Globus pallidus (tissue), 1 donor: ENCODE measurements at regions not wholly inside any gene's neighbourhood (a gene's known extent, or its start where the extent isn't known, plus 50 kb on each side); places are given as distances from the start of the nearest gene placed in this dataset.

Source experiments
- DNase-seq: peaks from one replicate; pipeline ENCODE4 v3.0.0-alpha.2; 2015; ENCODE audit warnings: low spot score

GRCh38 chr6:113505084-113505699 is 352.0 kb upstream of the MARCKS start:
- DNase-seq, result no peak

GRCh38 chr6:113508249-113508648 is 348.9 kb upstream of the MARCKS start:
- DNase-seq, result no peak

GRCh38 chr6:113511100-113511499 is 346.0 kb upstream of the MARCKS start:
- DNase-seq, result no peak

GRCh38 chr6:113512576-113512975 is 344.6 kb upstream of the MARCKS start:
- DNase-seq, result no peak

DNA sequence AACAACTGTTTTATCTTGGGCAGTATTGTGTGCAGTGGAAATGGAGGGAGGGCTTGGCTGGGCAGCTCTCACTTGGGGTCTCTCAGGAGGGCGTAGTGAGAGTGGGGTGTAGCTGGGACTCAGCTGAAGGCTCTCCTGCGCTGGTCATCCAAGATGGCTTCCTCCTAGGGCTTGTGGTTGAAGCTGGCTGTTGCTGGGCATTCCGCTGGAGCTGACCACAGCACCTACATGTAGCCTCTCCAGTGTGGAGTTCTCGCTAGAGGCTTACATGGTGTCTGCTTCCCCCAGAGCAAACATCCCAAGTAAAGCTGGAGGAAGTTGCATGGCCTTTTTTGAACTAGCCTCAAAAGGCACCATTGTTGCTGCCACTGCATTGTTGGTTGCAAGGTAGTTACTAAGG is 344.1 kb upstream of the MARCKS start:
- DNase-seq, result no peak

DNA sequence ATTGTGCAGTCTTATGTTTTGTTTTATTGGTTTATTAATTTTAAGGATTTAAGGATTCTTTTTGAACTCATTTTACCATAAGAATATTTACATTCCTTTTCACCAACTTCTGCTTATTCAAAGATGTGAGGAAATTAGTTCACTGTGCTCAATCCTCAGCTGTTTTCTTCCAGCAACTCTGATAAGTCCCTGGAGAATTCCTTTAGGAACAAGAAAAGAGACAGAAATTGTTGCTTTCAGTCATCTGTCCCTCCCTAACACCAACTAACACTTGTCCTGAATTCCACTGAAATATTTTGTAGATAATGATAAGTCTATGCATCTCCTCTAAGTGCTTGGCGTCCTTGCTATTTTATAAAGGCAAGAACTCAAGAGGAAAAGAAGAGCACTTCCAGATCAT is 334.8 kb upstream of the MARCKS start:
- no peak for DNase-seq

GRCh38 chr6:113524826-113525225 is 332.3 kb upstream of the MARCKS start:
- no peak for DNase-seq

DNA sequence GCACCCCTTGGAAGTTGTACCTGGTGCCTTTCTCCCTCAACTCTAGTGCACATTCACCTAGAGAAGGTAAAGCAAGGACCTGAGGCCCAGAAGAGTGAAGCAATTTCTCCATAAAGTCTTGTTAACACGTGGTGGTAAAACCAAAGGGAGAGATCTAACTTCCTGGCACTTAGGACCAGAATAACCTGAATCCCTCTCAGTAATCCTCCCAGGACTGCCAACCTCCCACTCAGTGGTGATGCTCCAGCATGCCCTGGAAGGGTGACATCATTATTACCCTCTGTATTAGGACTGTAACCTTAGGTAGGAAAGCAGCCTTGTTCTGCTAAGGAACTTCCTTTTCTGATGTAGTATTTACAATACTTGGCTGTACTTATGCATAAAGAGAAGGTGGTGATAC is 330.6 kb upstream of the MARCKS start:
- no peak for DNase-seq

GRCh38 chr6:113526995-113527394 is 330.1 kb upstream of the MARCKS start:
- DNase-seq, result no peak

GRCh38 chr6:113528111-113528510 is 329.0 kb upstream of the MARCKS start:
- DNase-seq, result no peak

GRCh38 chr6:113529196-113529595 is 327.9 kb upstream of the MARCKS start:
- DNase-seq, result no peak

DNA sequence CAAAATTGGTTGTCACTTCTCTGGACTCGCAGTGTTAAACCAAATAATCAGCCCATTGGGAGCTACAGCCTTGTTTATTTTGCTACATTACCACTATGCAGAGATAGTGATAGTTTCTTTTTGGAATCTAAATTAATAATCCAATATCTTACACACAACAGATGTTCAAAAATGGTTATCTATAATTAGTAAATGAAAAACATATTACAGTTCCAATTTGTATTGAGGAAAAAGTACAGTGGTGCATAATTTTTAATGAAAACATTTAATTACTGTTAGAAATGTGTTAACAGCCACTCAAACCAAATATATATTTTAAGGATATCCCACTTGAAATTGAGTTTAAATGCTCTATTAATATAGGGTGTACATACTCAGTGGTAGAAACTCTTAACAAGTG is 327.3 kb upstream of the MARCKS start:
- DNase-seq, result no peak

- DNase-seq, result no peak
Observed at GRCh38 chr6:113530769-113531168, 326.4 kb upstream of the MARCKS start.

DNA sequence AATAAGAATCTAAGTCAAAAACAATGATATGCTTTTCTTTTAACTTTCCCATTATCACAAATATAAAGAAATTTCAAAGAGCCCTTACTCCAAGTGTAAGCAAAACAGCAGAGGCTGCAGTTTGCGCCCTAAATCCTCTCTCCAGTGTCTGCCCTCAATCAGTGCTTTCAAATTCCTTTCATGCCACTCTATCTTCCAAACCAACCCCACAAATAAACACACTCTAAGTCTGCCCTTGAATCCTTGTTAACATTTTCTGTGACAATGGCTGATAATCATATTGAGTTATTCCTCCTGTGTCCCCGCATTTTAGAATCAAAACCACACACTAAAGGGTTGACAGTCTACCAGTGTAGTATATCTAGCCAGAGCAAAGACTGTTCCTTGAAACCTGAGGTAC is 317.9 kb upstream of the MARCKS start:
- DNase-seq, result no peak

DNA sequence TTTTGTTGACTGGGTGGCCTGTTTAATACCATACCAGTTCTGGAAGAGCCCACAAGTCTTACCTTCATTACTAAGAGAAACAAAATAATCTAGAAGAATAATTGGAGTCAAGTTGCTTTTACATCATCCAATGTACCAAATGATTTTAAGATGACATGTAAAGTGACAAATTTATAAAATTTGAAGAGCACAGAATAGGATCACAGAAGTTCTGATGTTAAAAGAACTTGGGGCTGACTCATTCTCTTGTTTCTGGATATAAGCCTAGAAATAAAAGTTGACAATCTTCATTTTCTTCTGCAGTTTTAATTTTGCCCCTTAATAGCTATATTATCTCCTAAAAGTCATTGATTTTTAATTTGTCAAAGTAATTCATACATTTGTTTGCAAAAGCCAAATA is 317.5 kb upstream of the MARCKS start:
- DNase-seq, result no peak

GRCh38 chr6:113540466-113540865 is 316.7 kb upstream of the MARCKS start:
- DNase-seq, result no peak

GRCh38 chr6:113551168-113551567 is 306.0 kb upstream of the MARCKS start:
- DNase-seq, result no peak

GRCh38 chr6:113556775-113557174 is 300.4 kb upstream of the MARCKS start:
- no peak for DNase-seq

GRCh38 chr6:113558431-113558830 is 298.7 kb upstream of the MARCKS start:
- DNase-seq, result no peak

DNA sequence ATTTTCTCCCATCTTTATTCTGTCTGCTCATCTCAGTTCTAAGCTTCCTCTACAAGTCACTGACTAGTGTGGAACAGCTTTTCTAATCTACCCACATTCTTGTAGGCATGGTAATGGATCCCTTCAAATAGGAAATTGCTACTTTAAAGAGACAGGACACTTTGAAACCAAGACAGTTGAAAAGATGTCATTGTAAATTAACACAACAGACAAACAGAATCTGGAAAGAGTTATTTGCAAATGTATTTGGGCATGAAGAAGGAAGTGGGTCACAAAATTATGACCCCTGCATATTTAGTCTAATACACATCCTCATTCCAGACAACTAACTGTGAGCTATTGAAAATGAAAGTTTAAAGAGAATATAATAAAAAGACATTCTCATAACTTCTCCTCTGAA is 298.2 kb upstream of the MARCKS start:
- no peak for DNase-seq

GRCh38 chr6:113560376-113560775 is 296.8 kb upstream of the MARCKS start:
- no peak for DNase-seq

DNA sequence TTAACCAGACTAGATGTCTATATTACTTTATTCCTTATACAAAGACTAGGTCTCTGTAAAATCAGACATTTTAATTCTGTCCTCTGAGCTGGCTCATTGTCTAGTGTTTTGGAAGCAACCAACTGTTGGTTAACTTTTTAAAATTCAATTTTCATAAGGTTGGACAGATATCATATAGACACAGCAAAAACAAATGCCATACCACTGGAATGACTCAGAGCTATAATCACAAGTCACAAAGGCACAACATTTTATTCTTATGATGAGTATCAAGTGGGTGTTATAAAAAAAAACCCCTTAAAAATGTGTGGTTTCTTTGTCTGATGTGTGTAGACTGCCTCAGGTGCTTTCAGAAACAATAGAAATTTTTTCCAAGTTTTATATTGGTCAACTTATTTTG is 296.2 kb upstream of the MARCKS start:
- DNase-seq, result no peak

- DNase-seq, result no peak
Observed at GRCh38 chr6:113562248-113562647, 294.9 kb upstream of the MARCKS start.

DNA sequence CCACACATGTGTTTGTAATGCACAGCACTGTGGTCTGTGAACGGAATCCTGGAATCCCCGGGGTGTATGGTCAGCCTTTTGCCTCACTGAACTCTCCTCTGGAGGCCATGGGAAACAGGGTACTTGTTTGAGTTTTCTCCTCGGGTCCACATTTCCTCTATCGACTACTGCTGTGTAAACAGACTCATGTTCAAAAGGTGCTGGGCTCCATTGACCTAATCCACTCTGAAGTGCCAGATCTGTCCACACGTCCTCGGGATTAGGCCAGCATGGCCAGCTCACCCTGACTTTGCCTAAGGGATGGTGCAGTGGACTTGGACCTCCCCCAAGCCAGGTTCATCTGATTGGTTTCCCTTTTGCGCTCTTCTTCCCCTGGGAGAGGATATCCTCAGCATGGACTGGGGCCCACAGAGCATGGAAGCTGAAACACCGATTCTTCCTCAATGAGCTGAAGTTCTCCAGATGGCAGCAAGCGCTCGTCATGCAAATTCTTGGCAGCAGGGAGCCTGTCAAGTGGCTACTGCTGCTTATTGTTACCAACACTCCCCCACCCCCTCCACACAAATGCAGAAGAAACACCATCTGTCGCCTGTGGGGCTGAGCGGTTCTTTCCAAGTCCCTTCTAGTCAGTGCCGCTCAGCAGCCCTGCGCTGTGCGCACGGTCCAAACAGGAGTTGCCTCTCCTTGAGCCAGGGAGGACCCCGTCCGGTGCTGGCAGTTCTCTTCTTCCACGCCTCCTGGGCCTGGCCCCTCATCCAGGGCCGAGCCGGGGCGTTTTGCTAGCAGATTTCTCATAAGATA is 292.6 kb upstream of the MARCKS start:
- DNase-seq, result peak; percentile 89
